Activated T-cell treated with anti-CD3 and anti-CD28 coated beads, Interleukin-2, amount 50 U/mL, for 1 hour (primary cell): ENCODE measurements at regions not wholly inside any gene's neighbourhood (a gene's known extent, or its start where the extent isn't known, plus 50 kb on each side); places are given as distances from the start of the nearest gene placed in this dataset.

Experiments used
- DNase-seq: peaks from one replicate; pipeline ENCODE4 v3.0.0-alpha.2; 2020

DNA sequence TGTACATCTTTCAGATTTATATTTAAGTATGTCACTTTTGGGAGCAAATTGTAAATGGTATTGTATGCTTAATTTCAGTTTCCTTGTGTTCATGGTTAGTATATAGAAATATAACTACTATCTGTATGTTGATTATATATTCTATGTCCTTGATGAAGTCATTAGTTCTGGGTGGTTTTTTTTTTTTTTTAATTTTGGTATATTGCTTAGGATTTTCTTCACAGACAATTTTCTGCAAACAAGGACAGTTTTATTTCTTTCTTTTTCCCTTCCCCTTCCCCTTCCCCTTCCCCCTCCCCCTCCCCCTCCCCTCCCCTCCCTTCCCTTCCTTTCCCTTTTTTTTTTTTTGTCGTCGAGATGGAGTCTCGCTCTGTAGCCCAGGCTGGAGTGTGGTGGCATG is 430.0 kb downstream of the TYW1 start:
- DNase-seq = no peak

GRCh38 chr7:67429735-67430134 is 433.1 kb downstream of the TYW1 start:
- no peak for DNase-seq

- no peak for DNase-seq
Measured at GRCh38 chr7:67432536-67433234, 436.1 kb downstream of the TYW1 start.

- DNase-seq = no peak
Measured at GRCh38 chr7:67435894-67436535, 439.4 kb downstream of the TYW1 start.

DNA sequence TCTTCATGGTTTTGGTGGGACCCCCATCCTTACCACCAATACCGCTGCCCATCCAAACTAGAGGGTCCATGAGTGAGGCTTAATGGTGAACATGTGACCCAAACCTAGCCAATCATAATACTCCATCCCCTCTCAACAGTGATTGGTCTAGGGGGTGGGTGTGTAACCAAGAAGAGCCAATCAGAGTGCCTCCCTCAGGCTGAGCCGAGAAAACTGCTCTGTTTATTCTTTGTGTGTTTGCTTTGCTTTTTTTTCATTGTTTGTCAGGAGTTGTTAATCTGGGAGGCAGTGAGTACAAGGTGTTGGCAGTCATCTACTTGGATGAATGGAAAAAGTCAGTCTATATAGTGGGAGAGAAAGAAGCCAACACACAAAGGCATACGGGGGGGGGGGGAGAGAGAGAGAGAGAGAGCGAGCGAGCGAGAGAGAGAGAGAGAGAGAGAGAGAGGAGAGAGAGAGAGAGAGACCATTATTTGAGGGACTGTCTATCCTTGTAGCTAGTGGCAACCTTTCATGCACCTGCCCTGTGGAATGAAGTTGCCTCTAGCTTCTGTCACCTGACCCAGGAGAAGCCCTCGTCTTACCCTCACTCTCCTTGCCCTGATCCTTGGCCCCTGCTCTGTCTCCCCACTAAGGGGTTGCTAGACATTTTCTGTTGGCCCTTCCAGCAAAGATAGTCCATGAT is 441.7 kb downstream of the TYW1 start:
- DNase-seq = no peak

GRCh38 chr7:67438913-67439505 is 442.4 kb downstream of the TYW1 start:
- DNase-seq = no peak

DNA sequence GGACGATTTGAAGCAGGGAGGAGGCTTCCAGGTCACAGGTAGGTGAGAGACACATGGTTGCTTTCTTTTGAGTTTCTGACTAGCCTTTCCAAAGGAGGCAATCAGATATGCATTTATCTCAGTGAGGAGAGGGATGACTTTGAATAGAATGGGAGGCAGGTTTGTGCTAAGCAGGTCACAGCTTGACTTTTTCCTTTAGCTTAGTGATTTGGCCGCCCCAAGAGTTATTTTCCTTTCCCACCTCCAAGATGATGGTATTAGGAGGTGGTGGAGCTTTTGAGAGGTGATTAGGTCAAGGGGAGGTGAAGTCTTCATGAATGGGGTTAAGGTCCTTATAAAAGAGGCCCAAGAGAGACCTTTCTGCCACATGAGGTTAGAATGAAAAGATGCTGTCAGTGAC is 443.7 kb downstream of the TYW1 start:
- no peak for DNase-seq

- no peak for DNase-seq
Measured at GRCh38 chr7:67445728-67446127, 449.1 kb downstream of the TYW1 start.

- no peak for DNase-seq
Measured at GRCh38 chr7:67447297-67447696, 450.7 kb downstream of the TYW1 start.

DNA sequence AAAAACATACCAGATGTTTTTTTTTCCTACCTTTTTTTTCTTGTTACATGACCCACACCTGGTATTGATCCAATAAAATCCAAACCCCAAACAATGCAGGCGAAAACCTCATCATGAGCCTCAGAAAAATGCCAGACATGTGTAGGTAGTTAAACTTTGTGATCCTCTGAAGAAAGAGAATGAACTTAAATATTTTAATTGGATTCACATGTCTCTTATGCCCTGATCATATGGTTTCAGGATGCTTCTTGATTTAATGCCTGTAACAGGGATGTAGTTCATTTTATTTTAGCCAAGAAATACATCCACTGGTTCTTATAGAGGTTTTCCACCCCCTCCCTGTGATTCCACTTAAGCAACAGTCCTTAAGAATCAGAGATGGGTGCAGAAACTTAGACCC is 451.6 kb downstream of the TYW1 start:
- no peak for DNase-seq

DNA sequence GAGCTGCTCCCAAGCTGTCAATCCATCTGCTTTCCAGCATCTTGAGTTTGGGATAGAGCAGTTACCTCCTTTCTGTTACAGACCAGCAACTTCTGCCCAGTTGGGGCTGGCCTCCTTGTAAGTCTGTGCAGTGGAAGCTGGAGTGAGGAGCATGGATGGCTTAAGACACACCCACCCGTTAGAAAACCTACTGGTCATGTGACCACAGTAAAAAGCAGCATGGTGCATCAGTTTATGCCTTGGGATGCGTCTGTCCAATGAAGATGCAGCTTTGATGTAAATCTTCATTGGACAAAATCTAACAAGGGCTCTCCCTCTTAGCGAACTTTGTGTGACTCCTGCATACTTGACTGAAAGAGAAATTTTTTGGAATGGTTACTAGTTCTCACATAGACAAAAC is 453.5 kb downstream of the TYW1 start:
- DNase-seq = no peak

DNA sequence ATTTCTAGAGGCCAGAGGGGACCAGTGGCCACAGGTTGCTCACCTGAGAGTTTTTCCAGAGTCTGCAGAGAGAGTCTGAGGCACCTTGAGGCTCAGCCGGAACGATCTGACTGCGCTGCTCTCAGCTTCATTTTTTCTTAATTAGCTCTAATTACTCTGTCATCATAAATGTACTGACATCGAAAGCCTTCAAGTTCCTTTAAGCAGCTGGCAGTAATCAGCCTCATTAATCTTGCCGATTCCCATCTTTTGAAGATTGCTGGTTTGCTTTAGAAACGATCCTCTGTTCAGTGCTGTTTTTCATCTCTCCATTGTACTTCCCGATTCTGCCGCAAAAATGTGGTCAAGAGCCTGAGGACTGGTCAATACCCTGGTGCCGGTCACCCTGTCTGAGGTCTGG is 454.7 kb downstream of the TYW1 start:
- no peak for DNase-seq

- DNase-seq = no peak
Measured at GRCh38 chr7:67452516-67453026, 455.9 kb downstream of the TYW1 start.

GRCh38 chr7:67453580-67454380 is 457.1 kb downstream of the TYW1 start:
- DNase-seq = no peak

- DNase-seq = no peak
Measured at GRCh38 chr7:67455508-67455907, 458.9 kb downstream of the TYW1 start.

- no peak for DNase-seq
Measured at GRCh38 chr7:67462781-67463191, 466.2 kb downstream of the TYW1 start.

- DNase-seq = no peak
Measured at GRCh38 chr7:67463316-67463715, 466.7 kb downstream of the TYW1 start.

GRCh38 chr7:67463983-67464382 is 467.4 kb downstream of the TYW1 start:
- DNase-seq = no peak

GRCh38 chr7:67466109-67466508 is 469.5 kb downstream of the TYW1 start:
- DNase-seq = no peak

- DNase-seq = no peak
Measured at GRCh38 chr7:67470256-67470751, 473.7 kb downstream of the TYW1 start.

DNA sequence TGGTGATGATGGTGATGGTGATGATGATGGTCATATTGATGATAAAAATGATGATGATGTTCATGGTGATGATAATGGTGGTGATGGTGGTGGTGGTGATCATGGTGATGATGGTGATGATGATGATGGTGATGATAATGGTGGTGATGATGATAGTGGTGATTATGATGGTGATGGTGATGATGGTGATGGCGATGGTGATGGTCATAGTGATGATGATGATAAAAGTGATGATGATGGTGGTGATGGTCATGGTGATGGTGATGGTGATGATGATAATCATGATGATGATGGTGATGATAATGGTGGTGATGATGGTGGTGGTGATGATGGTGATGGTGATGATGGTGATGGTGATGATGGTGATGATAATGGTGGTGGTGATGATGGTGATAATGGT is 478.7 kb downstream of the TYW1 start:
- DNase-seq = no peak

- no peak for DNase-seq
Measured at GRCh38 chr7:67478066-67478465, 481.4 kb downstream of the TYW1 start.
